PC-3 (cell line): ENCODE measurements at regions not wholly inside any gene's neighbourhood (a gene's known extent, or its start where the extent isn't known, plus 50 kb on each side); places are given as distances from the start of the nearest gene placed in this dataset.

ENCODE experiments used
- CTCF ChIP-seq: fragments of 300-600 bp; sonication (generic); conservative IDR thresholded peaks from 2 replicates; pipeline ENCODE4 v1.5.1; 2017; ENCODE audit warnings: antibody characterized with exemption, low read depth, mild to moderate bottlenecking, low read length
- EZH2 ChIP-seq: fragments of 300-600 bp; sonication (generic); IDR thresholded peaks from one replicate; pipeline ENCODE4 v1.6.1; 2017; ENCODE audit warnings: antibody characterized with exemption, mild to moderate bottlenecking, low read length; ENCODE audit not compliant: unreplicated experiment
- EZH2phosphoT487 ChIP-seq: fragments of 300-600 bp; sonication (generic); IDR thresholded peaks from 2 replicates; pipeline ENCODE4 v1.6.1; 2018; ENCODE audit warnings: mild to moderate bottlenecking, antibody characterized with exemption, low read length, borderline replicate concordance

GRCh38 chr9:16358751-16359150, 511.7 kb downstream of the BNC2 start:
- TF ChIP-seq CTCF: no peak
- no peak for TF ChIP-seq EZH2phosphoT487
- TF ChIP-seq EZH2: no peak
